HPDE6-E6E7 (cell line): ENCODE measurements at regions not wholly inside any gene's neighbourhood (a gene's known extent, or its start where the extent isn't known, plus 50 kb on each side); places are given as distances from the start of the nearest gene placed in this dataset.

Source experiments
- DNase-seq: peaks from one replicate; pipeline ENCODE4 v3.0.0; 2011; ENCODE audit warnings: missing footprints; ENCODE audit errors: extremely low spot score

- no peak for DNase-seq
These were observed 1292.1 kb upstream of the PIK3C3 start for GRCh38 chr18:40662898-40663437.

- DNase-seq: no peak
These were observed 1301.4 kb upstream of the PIK3C3 start for GRCh38 chr18:40653682-40654081.

- no peak for DNase-seq
These were observed 1302.7 kb upstream of the PIK3C3 start for GRCh38 chr18:40652321-40652720.

GRCh38 chr18:40651163-40651562 is 1303.9 kb upstream of the PIK3C3 start:
- no peak for DNase-seq

- DNase-seq: no peak
These were observed 1312.3 kb upstream of the PIK3C3 start for GRCh38 chr18:40642692-40643229.

- no peak for DNase-seq
These were observed 1323.7 kb upstream of the PIK3C3 start for GRCh38 chr18:40631319-40631718.

- no peak for DNase-seq
These were observed 1324.5 kb upstream of the PIK3C3 start for GRCh38 chr18:40630496-40630895.

DNA sequence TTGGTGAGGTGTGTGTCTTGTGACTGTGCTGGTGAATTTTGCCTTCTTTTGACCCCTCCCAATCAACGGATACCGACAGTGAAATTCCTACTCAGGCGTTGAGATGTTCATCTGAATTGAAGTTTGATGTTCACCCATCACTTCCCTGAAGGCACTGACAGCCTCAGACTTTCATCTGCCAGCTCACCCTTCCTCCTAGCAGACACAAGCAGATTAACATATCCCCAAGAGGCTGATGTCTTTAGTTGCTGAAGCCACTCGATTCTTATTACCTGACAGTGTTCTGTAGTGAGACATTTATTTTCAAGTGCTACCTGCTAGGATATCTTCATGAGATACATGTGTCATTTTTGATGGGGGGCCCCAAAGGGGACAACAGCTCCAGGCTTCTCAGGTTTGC is 1330.1 kb upstream of the PIK3C3 start:
- DNase-seq: no peak

DNA sequence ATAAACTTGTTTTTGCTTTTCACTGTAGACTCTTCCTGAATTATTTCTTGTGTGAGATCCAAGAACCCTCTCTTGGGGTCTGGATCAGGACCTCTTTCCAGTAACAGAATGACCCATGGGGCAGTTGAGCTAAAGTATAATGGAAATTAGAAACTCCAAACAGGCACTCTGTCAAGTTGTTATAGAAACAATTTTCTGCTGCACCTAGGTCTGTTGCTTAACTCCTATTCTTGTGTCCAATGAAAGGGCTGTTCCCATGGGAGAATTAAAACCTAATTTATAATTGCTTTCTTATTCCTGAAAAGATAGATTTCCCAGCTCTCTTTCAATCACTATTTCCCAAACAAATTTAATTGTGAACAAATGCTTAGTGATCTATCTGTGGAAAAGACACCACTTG is 1341.3 kb upstream of the PIK3C3 start:
- DNase-seq: no peak

- DNase-seq: no peak
These were observed 1342.7 kb upstream of the PIK3C3 start for GRCh38 chr18:40612356-40612755.

GRCh38 chr18:40608226-40608625 is 1346.8 kb upstream of the PIK3C3 start:
- DNase-seq: no peak

- DNase-seq: no peak
These were observed 1347.4 kb upstream of the PIK3C3 start for GRCh38 chr18:40607542-40608148.

DNA sequence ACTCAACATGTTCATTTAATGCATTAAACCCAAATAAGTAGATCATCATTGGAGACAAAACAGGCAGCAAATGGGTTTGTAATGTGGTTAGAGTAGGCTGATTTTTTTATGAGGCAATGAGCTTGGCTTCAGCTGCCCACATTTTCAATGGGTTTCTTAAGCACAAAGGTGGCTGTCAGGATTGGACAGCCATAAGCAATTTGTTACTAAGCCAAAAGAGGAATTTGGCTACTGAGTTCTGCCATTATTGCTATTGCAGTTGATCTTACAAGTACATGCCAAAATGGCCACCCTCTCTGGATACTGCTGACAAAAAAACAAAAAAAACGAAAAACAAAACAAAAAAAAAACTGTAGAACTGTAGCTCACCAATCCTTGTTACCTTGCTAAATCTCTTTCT is 1348.0 kb upstream of the PIK3C3 start:
- DNase-seq: no peak

- DNase-seq: no peak
These were observed 1371.4 kb upstream of the PIK3C3 start for GRCh38 chr18:40583671-40584070.

GRCh38 chr18:40582105-40582504 is 1372.9 kb upstream of the PIK3C3 start:
- no peak for DNase-seq

DNA sequence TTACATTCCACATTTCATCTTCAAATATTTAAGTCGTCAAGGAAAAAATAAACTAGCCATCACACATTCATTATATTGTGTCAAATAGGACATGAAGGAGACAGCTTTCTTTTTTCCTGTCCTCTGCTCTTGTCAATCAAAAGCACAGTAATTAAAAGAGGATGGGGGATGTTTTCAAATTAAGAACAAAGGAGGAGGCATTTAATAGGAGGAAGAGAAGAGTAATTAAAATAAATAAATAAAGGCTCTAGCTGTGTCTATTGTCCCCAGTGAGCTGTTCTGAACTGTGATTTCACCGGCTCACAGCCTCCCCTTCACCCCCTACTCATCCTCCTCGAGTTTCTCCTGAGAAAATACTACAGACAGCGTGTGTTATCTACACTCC is 1377.1 kb upstream of the PIK3C3 start:
- DNase-seq: no peak

DNA sequence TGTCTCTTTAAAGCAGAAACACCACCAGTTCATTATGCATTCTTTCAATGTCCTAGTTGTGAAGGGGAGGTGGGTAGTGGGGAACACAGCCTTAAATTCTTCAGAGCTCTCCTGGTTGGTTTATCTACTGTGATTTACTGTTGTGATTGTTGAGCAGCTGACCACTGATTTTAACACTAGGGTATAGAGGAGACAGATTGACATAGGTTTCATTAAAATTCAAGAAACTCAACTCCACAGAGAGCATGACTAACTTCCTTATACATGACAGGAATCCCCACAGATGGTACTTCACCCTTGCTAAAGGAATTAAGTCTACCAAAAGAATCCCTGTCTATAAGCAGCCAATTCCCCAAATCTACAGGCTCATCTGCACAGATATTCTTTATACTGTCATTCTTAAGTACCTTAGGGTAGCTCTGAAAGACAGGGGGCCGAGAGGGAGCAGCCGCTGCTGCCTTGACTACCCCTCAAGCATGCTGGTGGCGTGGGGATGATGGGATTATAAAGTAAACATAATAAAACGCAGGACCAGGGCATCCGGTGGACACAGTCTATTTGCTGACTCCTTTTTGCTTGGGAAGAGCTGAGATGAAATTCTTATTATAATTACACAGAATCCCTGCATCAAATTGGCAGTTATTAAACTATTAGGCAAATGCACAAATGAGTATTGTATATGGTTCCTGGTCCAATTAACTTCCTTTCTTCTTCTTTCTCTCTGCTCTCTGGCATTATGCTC is 1377.6 kb upstream of the PIK3C3 start:
- DNase-seq: no peak

DNA sequence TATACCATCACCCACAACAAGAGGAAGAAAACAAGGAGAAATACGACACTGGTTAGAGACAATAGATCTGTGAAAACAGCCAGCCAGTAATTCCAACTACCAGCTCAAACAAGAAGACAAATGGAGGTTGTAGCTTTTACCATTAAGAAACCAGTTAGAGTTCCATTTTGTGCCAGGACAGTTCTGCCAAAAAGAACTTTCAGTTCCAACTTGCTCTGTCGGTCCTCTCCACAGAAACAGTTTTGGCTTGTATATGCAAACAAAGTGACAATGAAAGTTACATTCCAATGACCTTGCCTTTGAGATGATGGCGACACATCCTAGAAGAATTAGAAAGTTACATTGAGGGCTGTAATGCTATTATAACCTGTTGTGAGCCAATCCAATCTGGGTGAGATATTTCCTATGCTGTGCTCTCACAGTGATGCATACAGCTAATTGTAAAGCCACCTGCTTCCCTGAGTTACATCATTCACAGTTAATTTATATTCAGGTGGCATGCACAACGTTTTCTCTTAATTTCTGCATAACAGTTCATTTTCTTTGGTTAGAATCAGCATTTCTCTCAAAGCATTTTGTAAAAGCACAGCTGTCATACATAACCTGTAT is 1378.4 kb upstream of the PIK3C3 start:
- DNase-seq: no peak

DNA sequence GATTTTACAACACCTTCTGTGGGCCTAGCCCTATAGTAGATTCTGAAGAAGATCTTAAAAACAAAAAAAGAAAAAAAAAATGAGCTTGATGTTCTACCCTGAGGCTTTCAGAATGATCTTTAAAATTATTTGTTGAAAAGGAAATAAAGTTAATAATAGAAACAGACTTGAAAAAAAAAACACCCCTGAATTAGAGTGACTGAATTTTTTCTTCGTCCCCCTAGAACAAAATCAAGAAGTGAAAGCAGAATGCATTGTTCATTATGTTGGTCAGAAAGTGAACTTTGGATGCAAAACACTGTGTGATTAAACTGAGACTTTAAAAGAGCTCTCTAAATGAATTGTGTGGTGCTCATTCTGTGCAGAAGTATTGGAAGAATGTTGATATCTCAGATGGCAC is 1384.4 kb upstream of the PIK3C3 start:
- DNase-seq: no peak

DNA sequence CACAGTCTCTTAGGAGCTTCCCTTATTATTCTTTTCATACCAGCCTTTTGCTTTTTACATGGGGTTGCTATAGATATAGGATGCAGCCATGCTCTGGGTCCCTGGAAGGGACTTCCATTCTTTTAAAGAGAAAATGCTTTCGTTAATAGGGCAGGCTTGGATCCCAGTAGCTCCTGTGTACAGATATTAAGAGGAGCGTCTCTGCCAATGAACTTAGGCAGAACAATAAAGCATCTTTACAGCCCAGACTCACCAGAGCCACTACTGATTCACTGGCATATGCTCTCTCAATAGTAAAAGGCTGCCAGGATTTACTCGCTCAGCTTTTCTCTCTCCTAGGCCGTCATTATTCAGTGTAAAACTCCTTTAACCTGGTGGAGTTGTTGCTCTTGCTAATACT is 1385.4 kb upstream of the PIK3C3 start:
- no peak for DNase-seq

DNA sequence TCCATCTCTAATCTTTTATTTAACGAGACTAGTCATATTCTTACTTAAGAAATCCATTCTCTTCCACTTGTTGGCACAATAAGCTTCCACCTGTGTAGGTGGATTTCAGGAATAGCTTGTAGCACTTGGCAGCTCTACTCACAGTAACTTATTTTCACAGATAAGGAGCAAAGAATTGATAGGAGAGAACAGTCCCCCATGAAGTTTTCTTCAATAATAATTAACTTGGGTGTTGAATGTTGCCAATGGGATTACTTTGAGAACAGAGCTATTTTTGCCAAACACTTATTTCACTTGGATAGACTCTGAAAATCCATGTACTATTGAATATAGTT is 1388.6 kb upstream of the PIK3C3 start:
- no peak for DNase-seq

DNA sequence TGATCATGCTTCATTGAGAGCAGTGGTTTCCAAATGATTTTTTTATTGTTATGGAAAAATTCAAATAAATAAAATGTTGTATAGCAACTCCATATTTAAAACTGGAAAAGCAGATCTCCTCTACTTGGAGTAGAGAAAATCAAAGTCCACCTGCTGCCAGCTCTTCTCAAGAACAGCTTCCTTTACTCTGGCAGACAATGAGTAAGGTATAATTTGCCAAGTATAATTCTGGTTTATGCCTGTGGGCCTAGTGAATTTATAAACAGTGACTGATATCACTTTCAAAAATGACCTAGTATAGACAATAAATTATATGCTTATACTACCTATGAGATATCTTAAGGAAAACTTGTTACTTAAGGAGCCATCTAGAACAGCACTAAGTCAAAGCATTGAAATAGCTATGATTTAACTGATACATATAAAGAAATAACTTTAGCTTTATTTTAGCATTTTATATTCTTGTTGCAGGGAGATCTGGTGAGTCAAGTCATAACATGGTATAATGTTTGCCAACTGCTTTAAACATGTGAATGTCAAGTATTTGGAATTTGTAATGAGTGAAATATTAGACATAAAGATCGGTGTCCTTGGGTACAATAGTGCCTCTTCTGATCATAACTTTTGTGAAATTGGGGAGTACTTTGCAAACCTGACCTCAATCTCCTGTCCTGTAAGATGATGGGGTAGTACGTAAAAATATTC is 1389.1 kb upstream of the PIK3C3 start:
- no peak for DNase-seq
